Inflammatory macrophage (primary cell): ENCODE measurements at regions not wholly inside any gene's neighbourhood (a gene's known extent, or its start where the extent isn't known, plus 50 kb on each side); places are given as distances from the start of the nearest gene placed in this dataset.
"Not testable (repeated sequence)": the region's sequence is repeated elsewhere in the genome, so short reads cannot be mapped to it uniquely, and the experiment has no call there.

Experiments used
- DNase-seq, 2 donors: peaks; one replicate each; pipeline ENCODE4 v3.0.0-alpha.2; 2020 to 2022

GRCh38 chr7:113783403-113783802 is 135.4 kb downstream of the PPP1R3A start:
- DNase-seq: no peak

GRCh38 chr7:113775804-113776203 is 143.0 kb downstream of the PPP1R3A start:
- DNase-seq: no peak

- no peak for DNase-seq
Observed at GRCh38 chr7:113775401-113775800, 143.4 kb downstream of the PPP1R3A start.

GRCh38 chr7:113774182-113774807 is 144.5 kb downstream of the PPP1R3A start:
- DNase-seq: peak; percentile 58 to 67

GRCh38 chr7:113770146-113770738 is 148.6 kb downstream of the PPP1R3A start:
- DNase-seq: no peak

- no peak for DNase-seq
Observed at GRCh38 chr7:113768387-113768786, 150.4 kb downstream of the PPP1R3A start.

- DNase-seq: no peak
Observed at GRCh38 chr7:113764401-113765035, 154.3 kb downstream of the PPP1R3A start.

- no peak for DNase-seq
Observed at GRCh38 chr7:113763226-113763625, 155.6 kb downstream of the PPP1R3A start.

GRCh38 chr7:113756250-113756649 is 162.6 kb downstream of the PPP1R3A start:
- no peak for DNase-seq

- no peak for DNase-seq
Observed at GRCh38 chr7:113752689-113753088, 166.1 kb downstream of the PPP1R3A start.

- DNase-seq: no peak
Observed at GRCh38 chr7:113752289-113752688, 166.5 kb downstream of the PPP1R3A start.

- DNase-seq: no peak
Observed at GRCh38 chr7:113751547-113751946, 167.3 kb downstream of the PPP1R3A start.

- DNase-seq: not testable (repeated sequence)
Observed at GRCh38 chr7:113748385-113748784, 170.4 kb downstream of the PPP1R3A start.

- DNase-seq: not testable (repeated sequence)
Observed at GRCh38 chr7:113742946-113743431, 175.8 kb downstream of the PPP1R3A start.

- DNase-seq: no peak
Observed at GRCh38 chr7:113742377-113742776, 176.4 kb downstream of the PPP1R3A start.

- no peak for DNase-seq
Observed at GRCh38 chr7:113731571-113731970, 187.2 kb downstream of the PPP1R3A start.

GRCh38 chr7:113730309-113730955 is 188.4 kb downstream of the PPP1R3A start:
- DNase-seq: no peak

GRCh38 chr7:113727486-113727885 is 191.3 kb downstream of the PPP1R3A start:
- no peak for DNase-seq

- DNase-seq: no peak
Observed at GRCh38 chr7:113722006-113722405, 196.8 kb downstream of the PPP1R3A start.

- no peak for DNase-seq
Observed at GRCh38 chr7:113717739-113718138, 201.1 kb downstream of the PPP1R3A start.

- DNase-seq: no peak
Observed at GRCh38 chr7:113715981-113716856, 202.6 kb downstream of the PPP1R3A start.

- DNase-seq: no peak
Observed at GRCh38 chr7:113715262-113715661, 203.5 kb downstream of the PPP1R3A start.
